Keratinocyte (primary cell): ENCODE measurements at regions not wholly inside any gene's neighbourhood (a gene's known extent, or its start where the extent isn't known, plus 50 kb on each side); places are given as distances from the start of the nearest gene placed in this dataset.

Source experiments
- DNase-seq: peaks from one replicate; pipeline ENCODE4 v3.0.0-alpha.2; 2011; ENCODE audit warnings: low read depth, missing footprints, low spot score
- FAIRE-seq: peaks from 2 replicates; lab custom pipeline; 2011; peaks lifted over from hg19 to GRCh38; lab: Jason Lieb, UNC
- H2AFZ ChIP-seq: 2 replicates; pipeline ENCODE4 v1.6.0; 2012; ENCODE audit warnings: low read length, control low read depth, inconsistent platforms; ENCODE audit not compliant: control insufficient read depth
- H3K27ac ChIP-seq: 2 replicates; pipeline ENCODE4 v1.5.1; 2011; ENCODE audit warnings: low read length; ENCODE audit not compliant: control insufficient read depth, insufficient read depth
- H3K27me3 ChIP-seq: 3 replicates; pipeline ENCODE4 v1.6.0; 2011; ENCODE audit warnings: low read length; ENCODE audit not compliant: control insufficient read depth, insufficient read depth; ENCODE audit errors: extremely low read depth
- H3K36me3 ChIP-seq, 2 experiments: 2 replicates in 1 of 2; 3 replicates in 1 of 2; pipeline ENCODE4 v1.5.1; 2011; ENCODE audit warnings: low read length in 2 of 2, mild to moderate bottlenecking in 1 of 2; ENCODE audit not compliant: control insufficient read depth in 2 of 2, insufficient read depth in 2 of 2; ENCODE audit errors: extremely low read depth in 1 of 2
- H3K4me1 ChIP-seq: 3 replicates; pipeline ENCODE4 v1.5.1; 2011; ENCODE audit warnings: low read length; ENCODE audit not compliant: control insufficient read depth, insufficient read depth; ENCODE audit errors: extremely low read depth
- H3K4me2 ChIP-seq: 3 replicates; pipeline ENCODE4 v1.6.0; 2011; ENCODE audit warnings: low read depth, low read length; ENCODE audit not compliant: control insufficient read depth, insufficient read depth; ENCODE audit errors: extremely low read depth
- H3K4me3 ChIP-seq, 3 experiments: fragments of 200-600 bp in 1 of 3; sonication (generic) in 1 of 3; 2 replicates in 2 of 3; 3 replicates in 1 of 3; pipeline ENCODE4 v1.5.1; 2011 to 2016; ENCODE audit warnings: low read length in 3 of 3, mild to moderate bottlenecking in 3 of 3, control low read depth in 2 of 3, inconsistent platforms in 1 of 3, low read depth in 1 of 3, mixed read lengths in 1 of 3, mixed run types in 1 of 3, moderate library complexity in 1 of 3; ENCODE audit not compliant: control insufficient read depth in 2 of 3, insufficient read depth in 2 of 3; ENCODE audit errors: extremely low read depth in 1 of 3
- H3K79me2 ChIP-seq: 2 replicates; pipeline ENCODE4 v1.6.0; 2012; ENCODE audit warnings: low read length; ENCODE audit not compliant: control insufficient read depth, insufficient read depth
- H3K9ac ChIP-seq: 3 replicates; pipeline ENCODE4 v1.6.0; 2011; ENCODE audit warnings: low read length; ENCODE audit not compliant: control insufficient read depth, insufficient read depth; ENCODE audit errors: extremely low read depth
- H3K9me1 ChIP-seq: 3 replicates; pipeline ENCODE4 v1.6.0; 2011; ENCODE audit warnings: low read length; ENCODE audit not compliant: control insufficient read depth, insufficient read depth; ENCODE audit errors: extremely low read depth
- H3K9me3 ChIP-seq: 2 replicates; pipeline ENCODE4 v1.5.1; 2012; ENCODE audit warnings: low read depth, low read length; ENCODE audit not compliant: control insufficient read depth
- H4K20me1 ChIP-seq: 3 replicates; pipeline ENCODE4 v1.6.0; 2011; ENCODE audit warnings: low read length; ENCODE audit not compliant: control insufficient read depth, insufficient read depth; ENCODE audit errors: extremely low read depth
- EZH2 ChIP-seq: IDR thresholded peaks from one replicate; pipeline ENCODE4 v1.6.1; 2012; ENCODE audit warnings: inconsistent platforms, mild to moderate bottlenecking, low read length, moderate library complexity
- dilution Hi-C: fragments of 300-500 bp; cut with MboI; formaldehyde crosslinking; loops from one replicate; pipeline ENCODE4 v1.7.0; 2020; ENCODE audit warnings: low sequenced_read_pairs; ENCODE audit not compliant: extremely low pct_ligation_motif_present
- TF ChIP-seq, protein P1 (sequence below), 3 experiments: IDR thresholded peaks in 1 of 3; conservative IDR thresholded peaks in 1 of 3; optimal IDR thresholded peaks in 1 of 3; 2 replicates in 2 of 3; 3 replicates in 1 of 3; pipeline versions ENCODE3 to v1.5.1; 2011; ENCODE audit warnings: low read length in 3 of 3, mild to moderate bottlenecking in 3 of 3, moderate library complexity in 2 of 3, control low read depth in 1 of 3, inconsistent platforms in 1 of 3; ENCODE audit not compliant: insufficient read depth in 2 of 3; ENCODE audit errors: extremely low read depth in 1 of 3

DNA sequence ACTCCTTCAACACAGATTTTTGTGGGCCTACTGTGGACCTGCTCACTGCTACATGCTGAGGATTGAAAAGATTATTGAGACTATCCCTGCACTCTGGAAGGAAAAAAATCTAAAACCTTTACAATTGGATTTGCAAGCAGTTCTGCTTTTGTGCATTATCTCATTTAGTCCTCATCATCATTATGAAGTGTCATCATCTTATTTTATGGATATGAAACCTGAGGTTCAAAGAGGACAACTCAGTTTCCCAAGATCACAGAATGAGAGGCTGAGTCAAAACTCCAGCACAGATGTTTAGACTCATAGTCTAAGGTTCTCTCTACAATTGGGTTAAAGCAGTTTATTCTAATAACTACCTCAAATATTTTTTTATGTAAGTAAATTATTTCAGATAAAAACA is 160.2 kb upstream of the MARCKS start:
- TF ChIP-seq, protein P1, sequence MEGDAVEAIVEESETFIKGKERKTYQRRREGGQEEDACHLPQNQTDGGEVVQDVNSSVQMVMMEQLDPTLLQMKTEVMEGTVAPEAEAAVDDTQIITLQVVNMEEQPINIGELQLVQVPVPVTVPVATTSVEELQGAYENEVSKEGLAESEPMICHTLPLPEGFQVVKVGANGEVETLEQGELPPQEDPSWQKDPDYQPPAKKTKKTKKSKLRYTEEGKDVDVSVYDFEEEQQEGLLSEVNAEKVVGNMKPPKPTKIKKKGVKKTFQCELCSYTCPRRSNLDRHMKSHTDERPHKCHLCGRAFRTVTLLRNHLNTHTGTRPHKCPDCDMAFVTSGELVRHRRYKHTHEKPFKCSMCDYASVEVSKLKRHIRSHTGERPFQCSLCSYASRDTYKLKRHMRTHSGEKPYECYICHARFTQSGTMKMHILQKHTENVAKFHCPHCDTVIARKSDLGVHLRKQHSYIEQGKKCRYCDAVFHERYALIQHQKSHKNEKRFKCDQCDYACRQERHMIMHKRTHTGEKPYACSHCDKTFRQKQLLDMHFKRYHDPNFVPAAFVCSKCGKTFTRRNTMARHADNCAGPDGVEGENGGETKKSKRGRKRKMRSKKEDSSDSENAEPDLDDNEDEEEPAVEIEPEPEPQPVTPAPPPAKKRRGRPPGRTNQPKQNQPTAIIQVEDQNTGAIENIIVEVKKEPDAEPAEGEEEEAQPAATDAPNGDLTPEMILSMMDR (optimal IDR thresholded peaks at IDR 0.05 in 1 of 3, IDR thresholded peaks at IDR 0.05 in 1 of 3, conservative IDR thresholded peaks at IDR 0.05 in 1 of 3; ENCODE audit: extremely low read depth in 1 of 3, insufficient read depth in 2 of 3, low read length in 3 of 3), result no peak
- no peak for TF ChIP-seq EZH2
- no peak for DNase-seq
- Histone ChIP-seq H3K79me2 (no peaks in the 10 kb centered on the region), H3K27me3 (no peaks in the 10 kb centered on the region), H3K9ac (no peak overlapping the region), H2AFZ (no peak overlapping the region), H3K4me3 (no peak overlapping the region), H4K20me1 (no peaks in the 10 kb centered on the region), H3K4me1 (peaks cover 22% of the 10 kb centered on the region), H3K4me2 (no peak overlapping the region), H3K9me3 (no peaks in the 10 kb centered on the region), H3K27ac (no peak overlapping the region), H3K36me3 (no peaks in the 10 kb centered on the region), H3K9me1 (no peaks in the 10 kb centered on the region)
- FAIRE-seq, result no peak
- dilution Hi-C loops, result no loop called here

DNA sequence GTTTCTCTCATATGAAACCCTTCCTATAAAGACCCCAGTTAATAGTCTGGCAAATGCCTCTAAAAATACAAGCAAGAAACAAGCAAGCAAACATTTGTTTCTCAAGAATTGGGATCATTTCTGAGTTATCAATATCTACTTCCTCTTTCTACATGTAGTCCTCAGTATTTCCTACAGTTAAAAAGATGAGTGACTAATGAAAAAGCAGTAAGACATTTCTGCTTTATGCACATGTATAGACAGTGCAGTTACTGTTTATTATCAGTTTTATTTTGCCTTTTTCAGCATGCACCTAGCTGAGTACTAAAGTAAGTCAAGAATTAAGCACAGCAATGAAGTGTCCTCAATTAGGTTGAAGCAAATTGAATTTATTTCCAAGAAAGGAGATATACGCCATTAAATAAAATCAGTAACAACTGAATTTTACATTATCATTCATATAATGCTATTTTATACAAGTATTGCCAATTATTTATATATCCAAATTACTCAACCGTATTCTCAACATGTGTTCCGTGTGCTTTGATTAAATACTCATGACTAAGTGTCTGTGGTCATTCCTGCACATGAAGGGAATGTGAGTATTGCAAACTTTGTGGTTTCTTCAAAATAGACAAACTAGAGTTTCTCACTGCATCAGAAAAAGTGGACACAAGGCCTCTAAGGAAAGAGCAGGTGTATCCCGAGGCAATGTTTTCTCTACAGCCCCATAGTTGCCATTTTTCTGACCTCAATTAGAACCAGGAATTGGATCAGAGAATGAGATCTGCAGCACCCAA is 159.3 kb upstream of the MARCKS start:
- Histone ChIP-seq H3K9me1 (no peaks in the 10 kb centered on the region), H2AFZ (no peak overlapping the region), H3K79me2 (no peaks in the 10 kb centered on the region), H3K27me3 (no peaks in the 10 kb centered on the region), H4K20me1 (no peaks in the 10 kb centered on the region), H3K27ac (no peak overlapping the region), H3K4me1 (peaks cover 22% of the 10 kb centered on the region), H3K9me3 (no peaks in the 10 kb centered on the region), H3K9ac (no peak overlapping the region), H3K36me3 (no peaks in the 10 kb centered on the region), H3K4me3 (no peak overlapping the region), H3K4me2 (no peak overlapping the region)
- no peak for DNase-seq
- TF ChIP-seq, protein P1 (optimal IDR thresholded peaks at IDR 0.05 in 1 of 3, IDR thresholded peaks at IDR 0.05 in 1 of 3, conservative IDR thresholded peaks at IDR 0.05 in 1 of 3; ENCODE audit: extremely low read depth in 1 of 3, insufficient read depth in 2 of 3, low read length in 3 of 3), result no peak
- TF ChIP-seq EZH2, result no peak
- dilution Hi-C loops, result no loop called here
- FAIRE-seq, result peak; percentile 41
